ENCODE measurements at regions not wholly inside any gene's neighbourhood (a gene's known extent, or its start where the extent isn't known, plus 50 kb on each side); places are given as distances from the start of the nearest gene placed in this dataset.

GRCh38 chr7:46885167-46885566 lies 696.7 kb downstream of the TNS3 start:
- TF ChIP-seq, protein P1, sequence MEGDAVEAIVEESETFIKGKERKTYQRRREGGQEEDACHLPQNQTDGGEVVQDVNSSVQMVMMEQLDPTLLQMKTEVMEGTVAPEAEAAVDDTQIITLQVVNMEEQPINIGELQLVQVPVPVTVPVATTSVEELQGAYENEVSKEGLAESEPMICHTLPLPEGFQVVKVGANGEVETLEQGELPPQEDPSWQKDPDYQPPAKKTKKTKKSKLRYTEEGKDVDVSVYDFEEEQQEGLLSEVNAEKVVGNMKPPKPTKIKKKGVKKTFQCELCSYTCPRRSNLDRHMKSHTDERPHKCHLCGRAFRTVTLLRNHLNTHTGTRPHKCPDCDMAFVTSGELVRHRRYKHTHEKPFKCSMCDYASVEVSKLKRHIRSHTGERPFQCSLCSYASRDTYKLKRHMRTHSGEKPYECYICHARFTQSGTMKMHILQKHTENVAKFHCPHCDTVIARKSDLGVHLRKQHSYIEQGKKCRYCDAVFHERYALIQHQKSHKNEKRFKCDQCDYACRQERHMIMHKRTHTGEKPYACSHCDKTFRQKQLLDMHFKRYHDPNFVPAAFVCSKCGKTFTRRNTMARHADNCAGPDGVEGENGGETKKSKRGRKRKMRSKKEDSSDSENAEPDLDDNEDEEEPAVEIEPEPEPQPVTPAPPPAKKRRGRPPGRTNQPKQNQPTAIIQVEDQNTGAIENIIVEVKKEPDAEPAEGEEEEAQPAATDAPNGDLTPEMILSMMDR (IDR thresholded peaks at IDR 0.05) = no peak
- no peak for TF ChIP-seq POLR2A (IDR thresholded peaks at IDR 0.05)

Data from heart left ventricle (tissue), 13 donors.